PC-3 (cell line): ENCODE measurements at regions not wholly inside any gene's neighbourhood (a gene's known extent, or its start where the extent isn't known, plus 50 kb on each side); places are given as distances from the start of the nearest gene placed in this dataset.

ENCODE experiments used
- CTCF ChIP-seq: fragments of 300-600 bp; sonication (generic); conservative IDR thresholded peaks from 2 replicates; pipeline ENCODE4 v1.5.1; 2017; ENCODE audit warnings: antibody characterized with exemption, low read depth, mild to moderate bottlenecking, low read length
- EZH2 ChIP-seq: fragments of 300-600 bp; sonication (generic); IDR thresholded peaks from one replicate; pipeline ENCODE4 v1.6.1; 2017; ENCODE audit warnings: antibody characterized with exemption, mild to moderate bottlenecking, low read length; ENCODE audit not compliant: unreplicated experiment
- EZH2phosphoT487 ChIP-seq: fragments of 300-600 bp; sonication (generic); IDR thresholded peaks from 2 replicates; pipeline ENCODE4 v1.6.1; 2018; ENCODE audit warnings: mild to moderate bottlenecking, antibody characterized with exemption, low read length, borderline replicate concordance

- no peak for TF ChIP-seq CTCF
- TF ChIP-seq EZH2 = no peak
- TF ChIP-seq EZH2phosphoT487 = no peak
These were observed 234.6 kb upstream of the RFC3 start for GRCh38 chr13:33583398-33583797.
